Lung (tissue), 11 donors: ENCODE measurements at regions not wholly inside any gene's neighbourhood (a gene's known extent, or its start where the extent isn't known, plus 50 kb on each side); places are given as distances from the start of the nearest gene placed in this dataset.

Source experiments
- ATAC-seq: fragments of 200-7000 bp; cut with Tn5 transposase; one replicate; pipeline ENCODE4 v1.9.1; 2020; ENCODE audit warnings: moderate number of reproducible peaks; ENCODE audit not compliant: insufficient read depth, low FRiP score
- DNase-seq, 3 donors: peaks; one replicate each; pipeline ENCODE4 v3.0.0-alpha.2; 2013 to 2017
- H3K27ac ChIP-seq, 2 donors: one replicate each; pipeline ENCODE4 v1.5.1; 2013; ENCODE audit warnings: mild to moderate bottlenecking in 2 of 2, moderate library complexity in 2 of 2, control low read depth in 1 of 2, inconsistent platforms in 1 of 2, low read depth in 1 of 2, low read length in 1 of 2
- H3K27me3 ChIP-seq, 3 donors: one replicate each; pipeline ENCODE4 v1.5.1; 2013; ENCODE audit warnings: low read length in 2 of 3; ENCODE audit not compliant: control insufficient read depth in 3 of 3, insufficient read depth in 3 of 3
- H3K36me3 ChIP-seq, 4 donors: one replicate each; pipeline ENCODE4 v1.5.1; 2013; ENCODE audit warnings: low read length in 4 of 4, mild to moderate bottlenecking in 1 of 4, moderate library complexity in 1 of 4; ENCODE audit not compliant: control insufficient read depth in 4 of 4, insufficient read depth in 4 of 4
- H3K4me1 ChIP-seq, 5 donors: one replicate each; pipeline ENCODE4 v1.5.1; 2013; ENCODE audit warnings: low read length in 5 of 5, mild to moderate bottlenecking in 2 of 5, moderate library complexity in 1 of 5; ENCODE audit not compliant: control insufficient read depth in 5 of 5, insufficient read depth in 5 of 5
- H3K4me3 ChIP-seq: one replicate; pipeline ENCODE4 v1.5.1; 2013; ENCODE audit warnings: mild to moderate bottlenecking, control low read depth, moderate library complexity
- H3K9ac ChIP-seq, 2 donors: one replicate each; pipeline ENCODE4 v1.5.1; 2013; ENCODE audit warnings: low read length in 2 of 2, control low read depth in 1 of 2; ENCODE audit not compliant: insufficient read depth in 1 of 2
- H3K9me3 ChIP-seq, 4 donors: one replicate each; pipeline ENCODE4 v1.5.1; 2013; ENCODE audit warnings: low read length in 3 of 4, mild to moderate bottlenecking in 1 of 4, moderate library complexity in 1 of 4; ENCODE audit not compliant: control insufficient read depth in 4 of 4, insufficient read depth in 3 of 4
- CTCF ChIP-seq: IDR thresholded peaks from 2 replicates; pipeline ENCODE4 v1.5.1; 2012; ENCODE audit warnings: mild to moderate bottlenecking; ENCODE audit errors: control extremely low read depth, extremely low read depth
- WGBS, 2 donors: extraction: QIAGEN DNeasy Blood & Tissue Kit; methylation state at CpG; one replicate each; pipeline ENCODE4 v1.1.7; 2013; 5-methylcytosine and 5-hydroxymethylcytosine counted together
- donor health status: control.
- donor health status: control.
- donor health status: Bipolar disorder and iron deficiency.
- donor health status: healthy.
- donor health status: DM: yes; HTN: yes; CAD: no.

GRCh38 chr1:95809391-95809790 lies 575.4 kb downstream of the RWDD3 start:
- Histone ChIP-seq H3K4me3 (no peak overlapping the region), H3K27ac (no peak overlapping the region), H3K27me3 (no peaks in the 10 kb centered on the region), H3K36me3 (no peaks in the 10 kb centered on the region), H3K9ac (no peak overlapping the region), H3K4me1 (no peaks in the 10 kb centered on the region), H3K9me3 (no peaks in the 10 kb centered on the region)
- DNase-seq: no peak
- ATAC-seq: no peak
- 32 to 38% methylated on average over 1 of the region's 1 CpG for WGBS, 2 donors
- TF ChIP-seq CTCF: no peak

GRCh38 chr1:95815511-95815910 lies 581.5 kb downstream of the RWDD3 start:
- WGBS, 2 donors: 38 to 75% methylated on average over 2 of the region's 2 CpGs
- TF ChIP-seq CTCF: no peak
- no peaks in the 10 kb centered on the region for H3K36me3 ChIP-seq

GRCh38 chr1:95829556-95829955 lies 595.5 kb downstream of the RWDD3 start:
- WGBS, 2 donors: 93 to 98% methylated on average over 1 of the region's 1 CpG
- Histone ChIP-seq H3K36me3 (no peaks in the 10 kb centered on the region), H3K4me3 (no peak overlapping the region), H3K27ac (no peak overlapping the region), H3K9me3 (no peaks in the 10 kb centered on the region), H3K27me3 (no peaks in the 10 kb centered on the region), H3K9ac (no peak overlapping the region), H3K4me1 (no peaks in the 10 kb centered on the region)
- ATAC-seq (no peak), DNase-seq (no peak)
- TF ChIP-seq CTCF: no peak

More at GRCh38 chr1:95815511-95815910, 581.5 kb downstream of the RWDD3 start:
- Histone ChIP-seq H3K9ac (no peak overlapping the region), H3K9me3 (no peaks in the 10 kb centered on the region), H3K27me3 (no peaks in the 10 kb centered on the region), H3K27ac (no peak overlapping the region), H3K4me1 (no peaks in the 10 kb centered on the region), H3K4me3 (no peak overlapping the region)
- no peak for ATAC-seq
- DNase-seq: no peak

GRCh38 chr1:95832370-95832769 lies 598.4 kb downstream of the RWDD3 start:
- ATAC-seq (no peak), DNase-seq (peak in 1 of 3 donors; percentile 14)
- Histone ChIP-seq H3K36me3 (no peaks in the 10 kb centered on the region), H3K27ac (no peak overlapping the region), H3K4me3 (no peak overlapping the region), H3K4me1 (no peaks in the 10 kb centered on the region), H3K27me3 (no peaks in the 10 kb centered on the region), H3K9ac (no peak overlapping the region), H3K9me3 (no peaks in the 10 kb centered on the region)
- no peak for TF ChIP-seq CTCF
- 69 to 94% methylated on average over 2 of the region's 2 CpGs for WGBS, 2 donors
